Hematopoietic multipotent progenitor cell treated with erythropoietin and hydrocortisone succinate and interleukin-3 and kit ligand, for 6 days (in vitro differentiated cells): ENCODE measurements at regions not wholly inside any gene's neighbourhood (a gene's known extent, or its start where the extent isn't known, plus 50 kb on each side); places are given as distances from the start of the nearest gene placed in this dataset.

ENCODE experiments used
- DNase-seq: peaks from one replicate; pipeline ENCODE4 v3.0.0-alpha.2; 2015

- no peak for DNase-seq
Measured at GRCh38 chr2:118557016-118557415, 290.4 kb downstream of the EN1 start.

GRCh38 chr2:118554616-118555015 lies 292.8 kb downstream of the EN1 start:
- no peak for DNase-seq

- no peak for DNase-seq
Measured at GRCh38 chr2:118549503-118549902, 297.9 kb downstream of the EN1 start.

DNA sequence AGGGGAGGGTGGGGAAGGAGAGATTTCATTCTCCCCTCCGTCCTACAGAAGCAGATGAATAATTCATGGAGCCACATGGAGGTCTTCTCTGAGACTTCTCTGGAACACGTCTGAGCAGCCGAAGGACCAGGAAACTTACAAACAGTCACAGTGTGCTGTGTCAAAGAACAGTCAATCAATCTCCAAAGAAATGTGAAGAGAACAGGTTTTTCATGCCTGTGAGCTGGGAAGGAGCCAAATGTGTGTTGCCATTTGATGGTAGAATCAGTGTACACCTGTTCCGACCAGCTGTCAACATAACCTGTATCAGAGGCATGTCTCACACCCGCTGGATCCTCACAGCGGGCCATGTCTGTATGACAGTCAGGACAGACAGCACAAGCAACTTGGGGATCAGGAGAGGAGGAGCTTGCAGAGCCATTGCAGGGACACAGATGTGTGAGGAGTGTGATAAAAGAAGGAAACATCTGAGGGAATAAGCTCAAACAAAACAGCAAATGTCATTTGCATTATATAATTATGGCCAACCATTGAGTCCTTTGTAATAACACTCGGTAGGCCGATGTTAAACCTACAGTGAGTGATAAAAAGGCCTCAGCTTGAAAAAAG lies 298.5 kb downstream of the EN1 start:
- no peak for DNase-seq

- DNase-seq, result peak; percentile 24
Measured at GRCh38 chr2:118539290-118539689, 308.2 kb downstream of the EN1 start.

- DNase-seq, result no peak
Measured at GRCh38 chr2:118536306-118536705, 311.1 kb downstream of the EN1 start.

DNA sequence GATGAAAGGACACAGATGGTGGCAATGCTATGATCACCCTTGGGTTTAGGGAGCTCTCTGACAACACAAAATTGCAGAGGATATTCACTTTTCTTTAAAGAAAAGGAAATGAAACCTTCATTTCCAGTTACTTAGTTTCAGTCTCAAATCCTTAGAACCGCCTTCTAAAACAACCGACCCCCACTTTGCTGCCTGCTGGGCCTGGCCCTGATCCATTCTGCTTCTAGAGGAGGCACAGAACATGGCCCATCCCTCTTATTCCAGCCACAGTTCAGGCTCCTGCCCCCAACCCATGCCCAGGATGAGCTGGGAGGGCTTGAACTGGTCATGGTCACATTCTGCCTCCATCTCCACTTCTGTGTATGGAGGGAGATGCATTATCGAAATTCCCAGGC lies 311.6 kb downstream of the EN1 start:
- no peak for DNase-seq

DNA sequence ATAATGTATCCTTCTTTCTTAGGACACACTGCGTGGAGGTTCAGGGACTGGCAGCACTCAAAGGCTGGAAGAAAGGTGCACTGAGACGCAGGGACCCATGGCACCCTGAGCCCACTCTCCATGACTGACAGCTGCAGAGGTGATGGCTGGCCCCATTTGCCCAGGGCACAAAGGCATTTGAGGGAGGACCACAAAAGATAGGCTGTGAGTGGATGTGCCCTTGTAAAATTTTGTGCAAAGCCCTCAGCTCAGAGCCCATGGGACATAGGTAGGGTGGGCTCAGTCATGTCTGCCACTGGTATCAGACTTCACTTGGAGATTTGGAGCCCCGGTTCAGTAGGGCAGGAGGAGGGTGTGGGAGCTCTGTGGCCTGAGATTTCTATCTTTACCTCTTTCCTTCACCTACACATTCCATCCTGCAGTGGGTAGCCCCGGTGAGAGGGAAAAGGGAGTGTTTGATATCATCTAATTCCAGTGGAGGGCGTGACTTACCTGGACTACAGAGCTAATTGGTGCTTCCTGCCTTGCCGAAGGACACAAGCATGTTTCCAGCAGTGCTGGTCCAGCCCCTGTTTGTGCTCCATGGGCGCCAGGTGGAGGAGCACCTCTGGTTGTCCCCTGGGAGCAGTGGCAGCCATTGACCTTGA lies 312.2 kb downstream of the EN1 start:
- no peak for DNase-seq

GRCh38 chr2:118530976-118531375 lies 316.5 kb downstream of the EN1 start:
- DNase-seq, result no peak

DNA sequence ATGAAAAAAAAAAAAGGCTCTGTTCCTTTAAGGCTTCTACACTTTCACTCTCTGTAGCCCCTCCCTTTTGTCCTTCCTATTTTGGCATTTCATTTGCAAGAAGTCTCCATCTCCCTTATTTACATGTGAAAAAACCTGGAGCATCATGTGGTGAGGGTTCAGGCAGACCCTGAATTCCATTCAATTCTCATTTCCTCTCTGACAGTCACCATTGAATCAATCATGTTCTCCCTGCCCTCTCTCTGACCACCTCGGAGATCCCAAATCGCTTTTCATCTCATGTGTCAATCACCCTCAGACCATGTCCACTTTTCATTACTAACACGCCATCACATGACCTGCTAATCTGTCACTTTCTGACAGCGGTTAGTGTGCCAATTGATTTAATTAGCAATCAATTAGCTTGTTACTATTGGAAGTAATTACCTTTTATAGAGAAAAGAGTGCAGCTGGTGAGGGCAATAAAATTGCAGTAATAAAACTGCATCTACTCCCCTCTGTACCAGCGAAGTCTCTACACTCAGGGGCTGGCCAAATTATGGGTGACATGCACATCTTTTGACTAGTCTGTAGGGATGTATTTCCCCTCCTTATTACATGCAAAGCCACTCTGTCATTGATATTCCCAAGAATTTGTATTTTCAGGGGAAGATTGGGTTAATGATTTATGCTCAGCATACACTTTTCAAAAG lies 317.4 kb downstream of the EN1 start:
- DNase-seq, result no peak

- DNase-seq, result no peak
Measured at GRCh38 chr2:118527571-118527970, 319.9 kb downstream of the EN1 start.

- DNase-seq, result no peak
Measured at GRCh38 chr2:118525346-118525745, 322.1 kb downstream of the EN1 start.

DNA sequence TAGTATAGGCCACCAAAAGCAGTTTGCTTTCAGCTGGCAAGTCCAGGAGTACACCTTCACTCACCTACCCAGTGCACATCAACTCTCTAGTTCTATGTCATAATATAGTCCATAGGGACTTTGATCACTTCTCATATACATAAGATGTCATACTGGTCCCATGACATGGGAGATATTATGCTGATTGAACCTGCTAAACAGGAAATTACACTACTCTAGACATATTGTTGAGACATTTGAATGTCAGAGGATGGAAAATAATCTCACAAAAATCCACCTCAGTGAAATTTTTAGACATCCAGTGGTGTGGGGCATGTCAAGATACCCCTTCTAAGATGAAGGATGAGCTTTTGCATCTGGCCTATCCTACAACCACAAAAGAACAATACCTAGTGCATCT lies 322.5 kb downstream of the EN1 start:
- DNase-seq, result no peak

DNA sequence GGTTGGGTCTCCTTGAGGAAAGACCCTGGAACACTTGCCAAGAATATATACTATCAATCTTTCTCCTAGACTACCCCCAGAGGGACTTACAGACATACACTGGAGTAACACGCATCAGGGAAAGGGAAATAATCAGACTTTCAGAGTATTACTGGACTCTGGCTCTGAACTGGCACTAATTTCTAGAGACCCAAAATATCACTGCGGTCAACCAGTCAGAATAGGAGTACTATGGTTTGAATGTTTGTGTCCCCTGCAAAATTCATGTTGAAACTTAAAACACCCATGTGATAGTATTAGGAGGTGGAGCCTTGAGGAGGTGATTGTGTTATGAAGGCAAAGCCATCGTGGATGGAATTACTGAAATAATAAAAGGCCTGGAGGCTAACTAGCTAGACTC lies 323.7 kb downstream of the EN1 start:
- no peak for DNase-seq

DNA sequence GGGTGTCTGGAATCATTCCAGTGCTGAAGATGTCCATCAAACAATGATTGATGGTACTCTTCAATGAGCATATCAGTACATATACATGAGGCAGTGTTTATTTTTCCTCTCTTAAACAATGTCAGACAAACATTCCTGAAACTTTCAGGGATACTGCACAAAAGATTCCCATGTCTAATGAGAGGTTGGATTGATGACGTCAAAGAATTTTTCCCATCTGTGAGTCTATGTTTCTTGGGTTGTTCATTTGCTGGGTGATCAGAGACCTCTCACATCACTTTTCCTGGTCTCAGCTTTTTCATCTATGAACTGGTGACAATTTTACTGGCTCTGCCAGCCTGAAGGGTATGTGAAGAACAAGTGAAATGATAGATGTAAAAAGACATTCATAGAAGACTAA lies 325.5 kb downstream of the EN1 start:
- DNase-seq, result no peak

- no peak for DNase-seq
Measured at GRCh38 chr2:118521272-118521671, 326.2 kb downstream of the EN1 start.

DNA sequence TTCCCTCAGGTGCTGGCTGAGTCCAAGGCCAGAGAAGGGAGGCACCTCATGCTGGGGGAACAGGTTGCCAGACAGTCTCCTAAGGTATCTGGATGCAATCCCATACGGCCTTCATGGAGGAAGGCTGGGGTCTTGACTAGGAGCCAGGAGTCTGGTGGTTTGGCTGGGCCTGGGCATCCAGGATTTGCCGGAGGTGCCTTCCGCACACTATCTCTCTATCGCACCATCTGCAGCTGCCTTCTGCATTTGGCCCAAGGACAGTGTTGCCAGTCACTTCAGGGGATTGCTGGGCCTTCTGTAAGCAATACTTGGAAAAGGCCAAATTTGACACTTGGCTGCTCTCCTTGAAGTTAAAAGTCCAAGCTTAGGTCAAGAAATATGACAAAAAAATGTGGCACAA lies 327.2 kb downstream of the EN1 start:
- no peak for DNase-seq

DNA sequence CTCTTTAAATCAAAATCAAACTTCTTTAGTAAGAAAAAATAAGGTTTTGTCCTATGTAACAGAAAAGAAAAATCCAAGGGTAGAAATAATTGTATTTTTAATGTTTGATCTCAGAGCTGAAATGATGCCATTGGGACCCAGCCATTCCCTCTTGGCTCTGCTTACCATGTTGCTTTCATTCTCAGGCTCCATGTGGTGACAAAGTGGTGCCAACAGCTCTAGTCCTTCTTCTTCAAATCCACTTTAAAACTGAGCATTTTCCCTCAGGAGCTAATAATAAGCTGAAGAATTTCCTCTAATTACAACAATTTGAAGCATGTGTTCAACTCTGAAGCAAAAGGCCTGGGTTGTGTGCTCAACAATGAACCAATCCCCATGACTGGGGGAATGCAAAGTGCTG lies 327.9 kb downstream of the EN1 start:
- no peak for DNase-seq

DNA sequence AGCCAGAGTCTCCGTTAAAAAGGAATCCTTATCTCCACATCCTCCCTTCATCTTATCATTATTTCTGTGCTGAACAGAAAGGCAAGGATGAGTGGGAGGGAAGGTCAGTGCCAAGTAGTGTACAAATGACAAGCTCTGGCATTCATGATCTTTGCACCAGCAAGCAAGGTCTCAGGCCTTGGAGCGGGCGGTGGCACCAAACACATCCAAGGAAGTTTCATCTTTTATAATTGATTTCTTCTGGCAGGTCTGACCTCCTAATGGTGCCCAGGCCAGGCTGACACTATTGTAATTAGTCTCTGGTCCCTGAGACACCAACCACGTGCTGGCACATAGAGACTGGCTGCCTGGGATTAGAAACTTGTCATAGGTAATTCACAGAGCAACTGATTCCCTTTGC lies 336.6 kb downstream of the EN1 start:
- DNase-seq, result no peak

- no peak for DNase-seq
Measured at GRCh38 chr2:118509319-118510004, 338.0 kb downstream of the EN1 start.

DNA sequence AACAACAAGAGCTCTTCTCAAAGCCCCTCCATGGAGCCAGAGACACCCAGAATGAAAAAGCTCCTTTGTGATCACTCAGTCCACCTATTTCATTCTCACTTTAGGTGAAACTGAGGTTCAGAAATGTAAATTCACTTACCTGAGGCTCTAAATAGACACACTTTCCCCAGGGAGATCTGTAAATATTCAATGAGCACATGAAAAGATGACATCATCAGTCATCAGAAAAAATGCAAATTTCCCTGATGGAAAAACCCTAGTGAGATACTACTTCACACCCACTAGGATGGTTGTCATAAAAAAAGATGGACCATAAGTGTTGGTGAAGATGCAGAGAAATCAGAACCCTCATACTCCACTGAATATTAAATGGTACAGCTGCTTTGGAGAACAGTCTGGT lies 339.2 kb downstream of the EN1 start:
- DNase-seq, result no peak

DNA sequence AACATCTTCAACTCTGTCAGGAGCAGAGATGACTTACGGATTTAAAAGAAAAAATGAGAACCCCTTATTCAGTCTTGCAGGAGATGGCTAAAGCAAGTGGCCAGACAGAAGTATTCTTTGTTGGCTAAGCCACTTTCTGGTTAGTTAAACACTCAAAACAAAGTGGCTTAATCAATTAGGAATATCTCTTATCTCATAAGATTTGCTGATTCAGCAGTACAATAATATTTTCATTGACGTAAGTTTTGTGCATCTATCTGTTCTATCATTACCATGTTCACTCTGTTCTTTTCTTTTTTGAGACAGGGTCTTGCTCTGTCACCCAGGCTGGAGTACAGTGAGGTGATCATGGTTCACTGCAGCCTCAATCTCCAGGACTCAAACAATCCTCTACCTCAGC lies 342.0 kb downstream of the EN1 start:
- DNase-seq, result no peak

DNA sequence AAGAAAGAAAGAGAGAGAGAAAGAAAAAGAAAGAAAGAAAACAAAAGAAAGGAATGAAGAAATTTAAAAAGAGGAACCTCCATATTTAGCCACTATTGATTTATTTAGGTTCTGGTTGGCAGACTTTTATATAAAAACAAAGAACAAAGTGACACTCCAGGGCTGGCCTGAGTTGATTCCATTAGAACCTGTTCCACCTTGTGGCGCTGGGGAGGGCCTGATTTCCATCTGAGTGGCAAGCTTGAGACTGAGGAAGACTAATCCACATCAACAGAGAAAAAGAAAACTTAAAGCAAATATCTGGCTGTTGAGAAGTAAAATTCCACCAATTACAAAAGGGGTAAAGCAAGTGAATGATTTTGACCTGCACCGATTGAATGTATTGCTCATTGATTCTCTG lies 345.3 kb downstream of the EN1 start:
- no peak for DNase-seq

- DNase-seq, result no peak
Measured at GRCh38 chr2:118498943-118499342, 348.5 kb downstream of the EN1 start.
